GM06990 (cell line): ENCODE measurements at regions not wholly inside any gene's neighbourhood (a gene's known extent, or its start where the extent isn't known, plus 50 kb on each side); places are given as distances from the start of the nearest gene placed in this dataset.

Source experiments
- DNase-seq: peaks from one replicate; pipeline ENCODE4 v3.0.0-alpha.2; 2011; ENCODE audit not compliant: insufficient read length; ENCODE audit errors: extremely low read depth
- H3K27me3 ChIP-seq: replicated peaks from 2 replicates; pipeline ENCODE4 v1.6.0; 2011; ENCODE audit warnings: low read length; ENCODE audit not compliant: control insufficient read depth, insufficient read depth
- H3K36me3 ChIP-seq: 2 replicates; pipeline ENCODE4 v1.5.1; 2011; ENCODE audit warnings: low read length; ENCODE audit not compliant: control insufficient read depth, insufficient read depth
- H3K4me3 ChIP-seq: replicated peaks from 2 replicates; pipeline ENCODE4 v1.5.1; 2011; ENCODE audit warnings: low read depth, mild to moderate bottlenecking, control low read depth, low read length
- TF ChIP-seq, protein P1 (sequence below): IDR thresholded peaks from 2 replicates; pipeline ENCODE4 v1.5.1; 2011; ENCODE audit warnings: low read length, control low read depth, mild to moderate bottlenecking, inconsistent platforms; ENCODE audit not compliant: insufficient read depth, poor library complexity, severe bottlenecking

DNA sequence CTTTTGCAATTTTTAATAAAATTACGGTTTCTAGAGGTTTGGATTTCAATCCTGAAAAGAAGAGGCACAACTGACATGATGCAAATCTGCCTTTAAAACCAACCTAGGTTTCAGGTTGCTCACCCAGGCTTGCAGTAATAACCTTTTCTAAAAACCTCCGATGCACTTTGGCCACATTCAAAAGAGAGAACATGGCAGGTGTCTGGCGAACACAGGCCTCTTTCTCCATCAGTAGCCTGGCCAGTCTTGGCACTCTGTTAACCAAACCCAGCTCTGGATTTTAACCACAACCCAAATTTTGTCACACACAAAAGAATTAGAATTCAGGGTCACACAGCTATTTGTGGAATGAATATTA is 55.8 kb upstream of the MAFB start:
- DNase-seq: no peak
- Histone ChIP-seq H3K4me3 (no peak overlapping the region), H3K36me3 (no peaks in the 10 kb centered on the region), H3K27me3 (no peaks in the 10 kb centered on the region)
- TF ChIP-seq, protein P1, sequence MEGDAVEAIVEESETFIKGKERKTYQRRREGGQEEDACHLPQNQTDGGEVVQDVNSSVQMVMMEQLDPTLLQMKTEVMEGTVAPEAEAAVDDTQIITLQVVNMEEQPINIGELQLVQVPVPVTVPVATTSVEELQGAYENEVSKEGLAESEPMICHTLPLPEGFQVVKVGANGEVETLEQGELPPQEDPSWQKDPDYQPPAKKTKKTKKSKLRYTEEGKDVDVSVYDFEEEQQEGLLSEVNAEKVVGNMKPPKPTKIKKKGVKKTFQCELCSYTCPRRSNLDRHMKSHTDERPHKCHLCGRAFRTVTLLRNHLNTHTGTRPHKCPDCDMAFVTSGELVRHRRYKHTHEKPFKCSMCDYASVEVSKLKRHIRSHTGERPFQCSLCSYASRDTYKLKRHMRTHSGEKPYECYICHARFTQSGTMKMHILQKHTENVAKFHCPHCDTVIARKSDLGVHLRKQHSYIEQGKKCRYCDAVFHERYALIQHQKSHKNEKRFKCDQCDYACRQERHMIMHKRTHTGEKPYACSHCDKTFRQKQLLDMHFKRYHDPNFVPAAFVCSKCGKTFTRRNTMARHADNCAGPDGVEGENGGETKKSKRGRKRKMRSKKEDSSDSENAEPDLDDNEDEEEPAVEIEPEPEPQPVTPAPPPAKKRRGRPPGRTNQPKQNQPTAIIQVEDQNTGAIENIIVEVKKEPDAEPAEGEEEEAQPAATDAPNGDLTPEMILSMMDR: no peak

GRCh38 chr20:40746251-40746650 is 57.2 kb upstream of the MAFB start:
- no peak overlapping the region for H3K4me3 ChIP-seq
- TF ChIP-seq, protein P1: no peak
- DNase-seq: no peak
- H3K36me3 ChIP-seq: no peaks in the 10 kb centered on the region
- no peaks in the 10 kb centered on the region for H3K27me3 ChIP-seq

DNA sequence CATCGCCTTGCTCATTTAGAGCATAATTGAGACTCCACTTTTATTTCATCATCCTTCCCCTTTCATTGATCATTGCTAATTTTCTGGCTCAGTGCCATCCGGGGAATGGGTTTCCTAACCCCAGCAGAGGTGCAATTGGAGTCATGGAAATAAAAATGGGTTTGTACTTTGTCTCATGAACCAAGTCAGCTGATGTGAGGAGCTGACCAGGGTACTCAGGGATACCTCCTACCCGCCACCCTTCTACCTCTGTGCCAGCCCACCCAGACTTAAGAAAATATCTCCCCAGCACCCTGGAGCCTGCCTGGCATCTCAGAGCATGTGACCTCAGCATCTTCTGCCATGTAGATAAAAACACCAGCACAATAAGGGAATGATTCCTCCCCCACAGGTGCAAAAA is 59.1 kb upstream of the MAFB start:
- Histone ChIP-seq H3K27me3 (no peaks in the 10 kb centered on the region), H3K36me3 (no peaks in the 10 kb centered on the region), H3K4me3 (no peak overlapping the region)
- TF ChIP-seq, protein P1: no peak
- no peak for DNase-seq

- Histone ChIP-seq H3K36me3 (no peaks in the 10 kb centered on the region), H3K27me3 (no peaks in the 10 kb centered on the region), H3K4me3 (no peak overlapping the region)
- TF ChIP-seq, protein P1: no peak
- DNase-seq: no peak
These were observed 61.0 kb upstream of the MAFB start for GRCh38 chr20:40749985-40750506.

GRCh38 chr20:40750541-40751035 is 61.6 kb upstream of the MAFB start:
- Histone ChIP-seq H3K36me3 (no peaks in the 10 kb centered on the region), H3K27me3 (no peaks in the 10 kb centered on the region), H3K4me3 (no peak overlapping the region)
- DNase-seq: no peak
- TF ChIP-seq, protein P1: no peak

GRCh38 chr20:40753472-40753871 is 64.4 kb upstream of the MAFB start:
- Histone ChIP-seq H3K36me3 (no peaks in the 10 kb centered on the region), H3K4me3 (no peak overlapping the region), H3K27me3 (no peaks in the 10 kb centered on the region)
- TF ChIP-seq, protein P1: no peak
- no peak for DNase-seq
